ENCODE measurements at regions not wholly inside any gene's neighbourhood (a gene's known extent, or its start where the extent isn't known, plus 50 kb on each side); places are given as distances from the start of the nearest gene placed in this dataset.

DNA sequence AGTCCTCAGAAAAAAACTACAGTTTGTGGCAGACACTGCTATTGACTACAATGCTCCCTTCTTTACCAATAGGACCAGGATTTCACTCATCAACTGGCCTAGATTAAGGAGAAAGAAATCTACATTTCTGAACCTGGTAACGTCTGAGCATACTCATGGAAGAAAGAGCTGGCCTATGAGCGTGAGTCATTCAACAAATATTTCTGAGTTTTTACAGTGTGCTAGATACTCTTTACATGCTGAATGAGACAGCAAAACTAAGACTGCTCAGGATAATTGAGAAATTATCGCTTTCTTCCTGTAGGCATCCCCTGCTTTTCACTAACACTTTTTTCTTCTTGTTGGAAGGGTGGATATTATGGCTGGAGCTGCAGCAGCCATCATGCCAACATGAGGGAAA, 609.7 kb downstream of the TNS3 start:
- no peak for TF ChIP-seq RCOR1 (conservative IDR thresholded peaks at IDR 0.05; ENCODE audit: low read depth, low read length)
- TF ChIP-seq ZNF24 (IDR thresholded peaks at IDR 0.05), result no peak
- no peak for TF ChIP-seq POLR2A (IDR thresholded peaks at IDR 0.05; ENCODE audit: low read depth, low read length)
- no peak for TF ChIP-seq BHLHE40 (IDR thresholded peaks at IDR 0.05; ENCODE audit: borderline replicate concordance in 1 of 2, low read depth in 2 of 2, low read length in 1 of 2)
- no peak for TF ChIP-seq POLR2AphosphoS5 (IDR thresholded peaks at IDR 0.05; ENCODE audit: low read length)
- no peak for TF ChIP-seq CBX3 (IDR thresholded peaks at IDR 0.05; ENCODE audit: borderline replicate concordance, low read depth)
- TF ChIP-seq, protein P1, sequence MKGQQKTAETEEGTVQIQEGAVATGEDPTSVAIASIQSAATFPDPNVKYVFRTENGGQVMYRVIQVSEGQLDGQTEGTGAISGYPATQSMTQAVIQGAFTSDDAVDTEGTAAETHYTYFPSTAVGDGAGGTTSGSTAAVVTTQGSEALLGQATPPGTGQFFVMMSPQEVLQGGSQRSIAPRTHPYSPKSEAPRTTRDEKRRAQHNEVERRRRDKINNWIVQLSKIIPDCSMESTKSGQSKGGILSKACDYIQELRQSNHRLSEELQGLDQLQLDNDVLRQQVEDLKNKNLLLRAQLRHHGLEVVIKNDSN (IDR thresholded peaks at IDR 0.05; ENCODE audit: borderline replicate concordance, extremely low read length, insufficient read depth, low read depth, low read length), result no peak
- no peak for TF ChIP-seq DPF2 (IDR thresholded peaks at IDR 0.05)
- TF ChIP-seq, protein P2, sequence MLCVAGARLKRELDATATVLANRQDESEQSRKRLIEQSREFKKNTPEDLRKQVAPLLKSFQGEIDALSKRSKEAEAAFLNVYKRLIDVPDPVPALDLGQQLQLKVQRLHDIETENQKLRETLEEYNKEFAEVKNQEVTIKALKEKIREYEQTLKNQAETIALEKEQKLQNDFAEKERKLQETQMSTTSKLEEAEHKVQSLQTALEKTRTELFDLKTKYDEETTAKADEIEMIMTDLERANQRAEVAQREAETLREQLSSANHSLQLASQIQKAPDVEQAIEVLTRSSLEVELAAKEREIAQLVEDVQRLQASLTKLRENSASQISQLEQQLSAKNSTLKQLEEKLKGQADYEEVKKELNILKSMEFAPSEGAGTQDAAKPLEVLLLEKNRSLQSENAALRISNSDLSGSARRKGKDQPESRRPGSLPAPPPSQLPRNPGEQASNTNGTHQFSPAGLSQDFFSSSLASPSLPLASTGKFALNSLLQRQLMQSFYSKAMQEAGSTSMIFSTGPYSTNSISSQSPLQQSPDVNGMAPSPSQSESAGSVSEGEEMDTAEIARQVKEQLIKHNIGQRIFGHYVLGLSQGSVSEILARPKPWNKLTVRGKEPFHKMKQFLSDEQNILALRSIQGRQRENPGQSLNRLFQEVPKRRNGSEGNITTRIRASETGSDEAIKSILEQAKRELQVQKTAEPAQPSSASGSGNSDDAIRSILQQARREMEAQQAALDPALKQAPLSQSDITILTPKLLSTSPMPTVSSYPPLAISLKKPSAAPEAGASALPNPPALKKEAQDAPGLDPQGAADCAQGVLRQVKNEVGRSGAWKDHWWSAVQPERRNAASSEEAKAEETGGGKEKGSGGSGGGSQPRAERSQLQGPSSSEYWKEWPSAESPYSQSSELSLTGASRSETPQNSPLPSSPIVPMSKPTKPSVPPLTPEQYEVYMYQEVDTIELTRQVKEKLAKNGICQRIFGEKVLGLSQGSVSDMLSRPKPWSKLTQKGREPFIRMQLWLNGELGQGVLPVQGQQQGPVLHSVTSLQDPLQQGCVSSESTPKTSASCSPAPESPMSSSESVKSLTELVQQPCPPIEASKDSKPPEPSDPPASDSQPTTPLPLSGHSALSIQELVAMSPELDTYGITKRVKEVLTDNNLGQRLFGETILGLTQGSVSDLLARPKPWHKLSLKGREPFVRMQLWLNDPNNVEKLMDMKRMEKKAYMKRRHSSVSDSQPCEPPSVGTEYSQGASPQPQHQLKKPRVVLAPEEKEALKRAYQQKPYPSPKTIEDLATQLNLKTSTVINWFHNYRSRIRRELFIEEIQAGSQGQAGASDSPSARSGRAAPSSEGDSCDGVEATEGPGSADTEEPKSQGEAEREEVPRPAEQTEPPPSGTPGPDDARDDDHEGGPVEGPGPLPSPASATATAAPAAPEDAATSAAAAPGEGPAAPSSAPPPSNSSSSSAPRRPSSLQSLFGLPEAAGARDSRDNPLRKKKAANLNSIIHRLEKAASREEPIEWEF (IDR thresholded peaks at IDR 0.05; ENCODE audit: insufficient replicate concordance, low read depth, low read length), result no peak
